ENCODE measurements at regions not wholly inside any gene's neighbourhood (a gene's known extent, or its start where the extent isn't known, plus 50 kb on each side); places are given as distances from the start of the nearest gene placed in this dataset.
"Not testable (repeated sequence)": the region's sequence is repeated elsewhere in the genome, so short reads cannot be mapped to it uniquely, and the experiment has no call there.

GRCh38 chr15:26232691-26233090, 369.6 kb upstream of the ATP10A start:
- Mint-ChIP-seq H3K27ac (no peak overlapping the region), H3K9me3 (peaks cover 4% of the 10 kb centered on the region in 2 donors), H3K27me3 (ENCODE audit: low read depth) (peaks cover 6% of the 10 kb centered on the region), H3K4me3 (no peak overlapping the region), H3K4me1 (ENCODE audit: low read depth) (no peaks in the 10 kb centered on the region), H3K36me3 (ENCODE audit: insufficient read depth in 2 of 2) (peaks cover 0 to 2% of the 10 kb centered on the region in 2 donors)
- DNase-seq (no peak), ATAC-seq (replicated peaks in 1 of 2) (no peak)

- ATAC-seq (replicated peaks in 1 of 2) = no peak
- DNase-seq = no peak
- Mint-ChIP-seq H3K27ac (no peak overlapping the region), H3K9me3 (peaks cover 8 to 12% of the 10 kb centered on the region in 2 donors), H3K36me3 (ENCODE audit: insufficient read depth in 2 of 2) (peaks cover 5 to 10% of the 10 kb centered on the region in 2 donors), H3K4me3 (no peak overlapping the region), H3K4me1 (ENCODE audit: low read depth) (no peaks in the 10 kb centered on the region), H3K27me3 (ENCODE audit: low read depth) (peaks cover 6% of the 10 kb centered on the region)
Measured at GRCh38 chr15:26231096-26231495, 368.0 kb upstream of the ATP10A start.

GRCh38 chr15:26224266-26224665, 361.1 kb upstream of the ATP10A start:
- ATAC-seq (replicated peaks in 1 of 2) = no peak
- H3K27me3 Mint-ChIP-seq (ENCODE audit: low read depth) = no peaks in the 10 kb centered on the region
- H3K9me3 Mint-ChIP-seq = peaks cover 7 to 11% of the 10 kb centered on the region in 2 donors
- H3K36me3 Mint-ChIP-seq (ENCODE audit: insufficient read depth in 2 of 2) = peaks cover 5 to 10% of the 10 kb centered on the region in 2 donors
- H3K27ac Mint-ChIP-seq = no peak overlapping the region
- DNase-seq = no peak
- H3K4me1 Mint-ChIP-seq (ENCODE audit: low read depth) = no peaks in the 10 kb centered on the region
- H3K4me3 Mint-ChIP-seq = no peak overlapping the region

- Mint-ChIP-seq H3K27me3 (ENCODE audit: low read depth) (no peaks in the 10 kb centered on the region), H3K4me1 (ENCODE audit: low read depth) (no peaks in the 10 kb centered on the region), H3K4me3 (no peak overlapping the region), H3K9me3 (peaks cover 7 to 11% of the 10 kb centered on the region in 2 donors), H3K27ac (no peak overlapping the region), H3K36me3 (ENCODE audit: insufficient read depth in 2 of 2) (peaks cover 5 to 10% of the 10 kb centered on the region in 2 donors)
- ATAC-seq (replicated peaks in 1 of 2) (no peak), DNase-seq (no peak)
Measured at GRCh38 chr15:26223720-26224119, 360.6 kb upstream of the ATP10A start.

- no peaks in the 10 kb centered on the region for H3K4me1 Mint-ChIP-seq (ENCODE audit: low read depth)
- H3K27ac Mint-ChIP-seq = no peak overlapping the region
- no peaks in the 10 kb centered on the region for H3K27me3 Mint-ChIP-seq (ENCODE audit: low read depth)
- ATAC-seq (replicated peaks in 1 of 2) (no peak), DNase-seq (no peak)
- H3K4me3 Mint-ChIP-seq = no peak overlapping the region
- H3K9me3 Mint-ChIP-seq = peaks cover 4 to 8% of the 10 kb centered on the region in 2 donors
- H3K36me3 Mint-ChIP-seq (ENCODE audit: insufficient read depth in 2 of 2) = peaks cover 5 to 7% of the 10 kb centered on the region in 2 donors
Measured at GRCh38 chr15:26222781-26223180, 359.7 kb upstream of the ATP10A start.

GRCh38 chr15:26217043-26217442, 353.9 kb upstream of the ATP10A start:
- not testable (repeated sequence) for H3K4me1 Mint-ChIP-seq (ENCODE audit: low read depth); DNase-seq; H3K36me3 Mint-ChIP-seq (ENCODE audit: insufficient read depth in 2 of 2); H3K27ac Mint-ChIP-seq; H3K9me3 Mint-ChIP-seq; H3K4me3 Mint-ChIP-seq; ATAC-seq (replicated peaks in 1 of 2); H3K27me3 Mint-ChIP-seq (ENCODE audit: low read depth)

GRCh38 chr15:26214290-26214689, 351.2 kb upstream of the ATP10A start:
- Mint-ChIP-seq H3K4me3 (no peak overlapping the region), H3K4me1 (ENCODE audit: low read depth) (no peaks in the 10 kb centered on the region), H3K9me3 (peaks cover 3 to 4% of the 10 kb centered on the region in 2 donors), H3K27ac (no peak overlapping the region), H3K27me3 (ENCODE audit: low read depth) (no peaks in the 10 kb centered on the region), H3K36me3 (ENCODE audit: insufficient read depth in 2 of 2) (no peaks in the 10 kb centered on the region)
- ATAC-seq (replicated peaks in 1 of 2) (no peak), DNase-seq (no peak)

- Mint-ChIP-seq H3K9me3 (peaks cover 3 to 4% of the 10 kb centered on the region in 2 donors), H3K27me3 (ENCODE audit: low read depth) (no peaks in the 10 kb centered on the region), H3K36me3 (ENCODE audit: insufficient read depth in 2 of 2) (no peaks in the 10 kb centered on the region), H3K4me1 (ENCODE audit: low read depth) (no peaks in the 10 kb centered on the region), H3K27ac (no peak overlapping the region), H3K4me3 (no peak overlapping the region)
- no peak for ATAC-seq (replicated peaks in 1 of 2)
- DNase-seq = no peak
Measured at GRCh38 chr15:26213427-26213826, 350.3 kb upstream of the ATP10A start.

- peaks cover 2 to 4% of the 10 kb centered on the region in 2 donors for H3K9me3 Mint-ChIP-seq
- DNase-seq (no peak), ATAC-seq (replicated peaks in 1 of 2) (no peak)
- H3K36me3 Mint-ChIP-seq (ENCODE audit: insufficient read depth in 2 of 2) = no peaks in the 10 kb centered on the region
- no peak overlapping the region for H3K27ac Mint-ChIP-seq
- no peaks in the 10 kb centered on the region for H3K27me3 Mint-ChIP-seq (ENCODE audit: low read depth)
- H3K4me1 Mint-ChIP-seq (ENCODE audit: low read depth) = no peaks in the 10 kb centered on the region
- no peak overlapping the region for H3K4me3 Mint-ChIP-seq
Measured at GRCh38 chr15:26212109-26212508, 349.0 kb upstream of the ATP10A start.

GRCh38 chr15:26210980-26211379, 347.9 kb upstream of the ATP10A start:
- no peak overlapping the region for H3K4me3 Mint-ChIP-seq
- DNase-seq = no peak
- ATAC-seq (replicated peaks in 1 of 2) = no peak
- no peaks in the 10 kb centered on the region for H3K4me1 Mint-ChIP-seq (ENCODE audit: low read depth)
- H3K9me3 Mint-ChIP-seq = peaks cover 0 to 2% of the 10 kb centered on the region in 2 donors
- H3K27me3 Mint-ChIP-seq (ENCODE audit: low read depth) = no peaks in the 10 kb centered on the region
- H3K36me3 Mint-ChIP-seq (ENCODE audit: insufficient read depth in 2 of 2) = no peaks in the 10 kb centered on the region
- no peak overlapping the region for H3K27ac Mint-ChIP-seq

- Mint-ChIP-seq H3K36me3 (ENCODE audit: insufficient read depth in 2 of 2) (no peaks in the 10 kb centered on the region), H3K4me3 (no peak overlapping the region), H3K9me3 (no peaks in the 10 kb centered on the region), H3K27ac (no peak overlapping the region), H3K4me1 (ENCODE audit: low read depth) (no peaks in the 10 kb centered on the region), H3K27me3 (ENCODE audit: low read depth) (no peaks in the 10 kb centered on the region)
- DNase-seq = no peak
- ATAC-seq (replicated peaks in 1 of 2) = no peak
Measured at GRCh38 chr15:26201177-26201858, 338.2 kb upstream of the ATP10A start.

- no peaks in the 10 kb centered on the region for H3K36me3 Mint-ChIP-seq (ENCODE audit: insufficient read depth in 2 of 2)
- no peaks in the 10 kb centered on the region for H3K27me3 Mint-ChIP-seq (ENCODE audit: low read depth)
- H3K9me3 Mint-ChIP-seq = no peaks in the 10 kb centered on the region
- ATAC-seq (replicated peaks in 1 of 2) (no peak), DNase-seq (no peak)
- no peaks in the 10 kb centered on the region for H3K4me1 Mint-ChIP-seq (ENCODE audit: low read depth)
- H3K27ac Mint-ChIP-seq = no peak overlapping the region
- no peak overlapping the region for H3K4me3 Mint-ChIP-seq
Measured at GRCh38 chr15:26200427-26200826, 337.3 kb upstream of the ATP10A start.

- Mint-ChIP-seq H3K36me3 (ENCODE audit: insufficient read depth in 2 of 2) (no peaks in the 10 kb centered on the region), H3K4me1 (ENCODE audit: low read depth) (no peaks in the 10 kb centered on the region)
Measured at GRCh38 chr15:26197719-26198118, 334.6 kb upstream of the ATP10A start.

GRCh38 chr15:26197060-26197459, 333.9 kb upstream of the ATP10A start:
- no peak for DNase-seq
- ATAC-seq (replicated peaks in 1 of 2) = no peak
- no peak overlapping the region for H3K4me3 Mint-ChIP-seq
- no peaks in the 10 kb centered on the region for H3K4me1 Mint-ChIP-seq (ENCODE audit: low read depth)
- no peaks in the 10 kb centered on the region for H3K9me3 Mint-ChIP-seq
- H3K27ac Mint-ChIP-seq = no peak overlapping the region
- H3K36me3 Mint-ChIP-seq (ENCODE audit: insufficient read depth in 2 of 2) = no peaks in the 10 kb centered on the region
- H3K27me3 Mint-ChIP-seq (ENCODE audit: low read depth) = no peaks in the 10 kb centered on the region

More at GRCh38 chr15:26197719-26198118, 334.6 kb upstream of the ATP10A start:
- no peaks in the 10 kb centered on the region for H3K9me3 Mint-ChIP-seq
- no peak for ATAC-seq (replicated peaks in 1 of 2)
- no peaks in the 10 kb centered on the region for H3K27me3 Mint-ChIP-seq (ENCODE audit: low read depth)
- DNase-seq = no peak
- no peak overlapping the region for H3K4me3 Mint-ChIP-seq
- no peak overlapping the region for H3K27ac Mint-ChIP-seq
